PC-9 (cell line): ENCODE measurements at regions not wholly inside any gene's neighbourhood (a gene's known extent, or its start where the extent isn't known, plus 50 kb on each side); places are given as distances from the start of the nearest gene placed in this dataset.

Experiments
- CTCF ChIP-seq: fragments of 200-600 bp; sonication (generic); conservative IDR thresholded peaks from 2 replicates; pipeline ENCODE4 v1.6.1; 2017; ENCODE audit warnings: mixed run types, antibody characterized with exemption, mild to moderate bottlenecking, moderate library complexity
- EZH2 ChIP-seq: fragments of 200-600 bp; sonication (generic); IDR thresholded peaks from 2 replicates; pipeline ENCODE4 v1.8.0; 2017; ENCODE audit warnings: antibody characterized with exemption, low read depth

DNA sequence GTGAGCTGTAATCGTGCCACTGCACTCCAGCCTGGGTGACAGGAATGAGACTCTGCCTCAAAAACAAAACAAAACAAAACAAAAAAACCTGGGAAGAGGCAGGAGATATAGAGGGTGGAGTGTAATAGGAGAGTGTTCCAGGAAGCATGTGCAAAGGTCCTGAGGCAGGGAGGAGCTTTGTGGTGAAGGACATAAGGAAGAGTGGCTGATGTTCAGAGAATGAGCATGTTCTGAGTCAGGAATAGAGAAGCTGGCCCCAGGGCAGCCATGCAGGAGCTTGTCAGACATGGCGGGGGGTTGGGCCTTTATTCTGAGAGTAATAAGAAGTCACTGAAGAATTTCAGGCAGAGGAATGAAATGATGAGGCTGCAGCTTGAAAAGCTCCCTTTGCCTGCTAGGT, 337.0 kb downstream of the CDH26 start:
- TF ChIP-seq CTCF = no peak
- no peak for TF ChIP-seq EZH2
